Hepatocyte (in vitro differentiated cells): ENCODE measurements at regions not wholly inside any gene's neighbourhood (a gene's known extent, or its start where the extent isn't known, plus 50 kb on each side); places are given as distances from the start of the nearest gene placed in this dataset.

Experiments used
- DNase-seq: peaks from one replicate; pipeline ENCODE4 v3.0.0-alpha.2; 2016; ENCODE audit warnings: low spot score
- H2AFZ ChIP-seq: fragments of 200-600 bp; sonication (generic); 2 replicates; pipeline ENCODE4 v1.6.0; 2016; ENCODE audit warnings: antibody characterized with exemption, mild to moderate bottlenecking
- H3K27ac ChIP-seq: fragments of 200-600 bp; sonication (generic); 2 replicates; pipeline ENCODE4 v1.5.1; 2016; ENCODE audit warnings: mild to moderate bottlenecking
- H3K27me3 ChIP-seq: fragments of 200-600 bp; sonication (generic); 2 replicates; pipeline ENCODE4 v1.6.1; 2016
- H3K36me3 ChIP-seq: fragments of 200-600 bp; sonication (generic); replicated peaks from 2 replicates; pipeline ENCODE4 v1.5.1; 2016; ENCODE audit warnings: low read depth; ENCODE audit not compliant: insufficient read depth
- H3K4me1 ChIP-seq: fragments of 200-600 bp; sonication (generic); 2 replicates; pipeline ENCODE4 v1.5.1; 2016; ENCODE audit warnings: mild to moderate bottlenecking, moderate library complexity; ENCODE audit not compliant: insufficient read depth
- H3K4me2 ChIP-seq: fragments of 200-600 bp; sonication (generic); 2 replicates; pipeline ENCODE4 v1.6.0; 2016
- H3K4me3 ChIP-seq: fragments of 200-600 bp; sonication (generic); 2 replicates; pipeline ENCODE4 v1.5.1; 2016; ENCODE audit warnings: mild to moderate bottlenecking
- H3K79me2 ChIP-seq: fragments of 200-600 bp; sonication (generic); 2 replicates; pipeline ENCODE4 v1.6.0; 2017; ENCODE audit warnings: mild to moderate bottlenecking
- H3K9me2 ChIP-seq: fragments of 200-600 bp; sonication (generic); replicated peaks from 2 replicates; pipeline ENCODE4 v1.6.0; 2017; ENCODE audit warnings: mild to moderate bottlenecking; ENCODE audit not compliant: insufficient read depth
- H3K9me3 ChIP-seq: fragments of 200-600 bp; sonication (generic); 2 replicates; pipeline ENCODE4 v1.5.1; 2016; ENCODE audit warnings: low read depth, mild to moderate bottlenecking
- H4K20me1 ChIP-seq: fragments of 200-600 bp; sonication (generic); 2 replicates; pipeline ENCODE4 v1.6.0; 2016; ENCODE audit warnings: mild to moderate bottlenecking; ENCODE audit not compliant: insufficient read depth, poor library complexity, severe bottlenecking
- EZH2 ChIP-seq: fragments of 200-600 bp; sonication (generic); IDR thresholded peaks from 2 replicates; pipeline ENCODE4 v1.6.1; 2016; ENCODE audit warnings: antibody characterized with exemption, mild to moderate bottlenecking, borderline replicate concordance
- EZH2phosphoT487 ChIP-seq: fragments of 200-600 bp; sonication (generic); IDR thresholded peaks from one replicate; pipeline ENCODE4 v1.6.1; 2018; ENCODE audit warnings: antibody characterized with exemption, mild to moderate bottlenecking, low read depth, moderate library complexity; ENCODE audit not compliant: unreplicated experiment, severe bottlenecking
- WGBS: methylation state at CpG from one replicate; pipeline ENCODE4 v1.1.6; 2016; ENCODE audit warnings: low lambda C conversion rate; ENCODE audit errors: missing lambda C conversion rate; 5-methylcytosine and 5-hydroxymethylcytosine counted together
- TF ChIP-seq, protein P1 (sequence below): fragments of 200-600 bp; sonication (generic); IDR thresholded peaks from 2 replicates; pipeline ENCODE4 v1.5.1; 2016; ENCODE audit warnings: antibody characterized with exemption, mild to moderate bottlenecking; ENCODE audit not compliant: poor library complexity

DNA sequence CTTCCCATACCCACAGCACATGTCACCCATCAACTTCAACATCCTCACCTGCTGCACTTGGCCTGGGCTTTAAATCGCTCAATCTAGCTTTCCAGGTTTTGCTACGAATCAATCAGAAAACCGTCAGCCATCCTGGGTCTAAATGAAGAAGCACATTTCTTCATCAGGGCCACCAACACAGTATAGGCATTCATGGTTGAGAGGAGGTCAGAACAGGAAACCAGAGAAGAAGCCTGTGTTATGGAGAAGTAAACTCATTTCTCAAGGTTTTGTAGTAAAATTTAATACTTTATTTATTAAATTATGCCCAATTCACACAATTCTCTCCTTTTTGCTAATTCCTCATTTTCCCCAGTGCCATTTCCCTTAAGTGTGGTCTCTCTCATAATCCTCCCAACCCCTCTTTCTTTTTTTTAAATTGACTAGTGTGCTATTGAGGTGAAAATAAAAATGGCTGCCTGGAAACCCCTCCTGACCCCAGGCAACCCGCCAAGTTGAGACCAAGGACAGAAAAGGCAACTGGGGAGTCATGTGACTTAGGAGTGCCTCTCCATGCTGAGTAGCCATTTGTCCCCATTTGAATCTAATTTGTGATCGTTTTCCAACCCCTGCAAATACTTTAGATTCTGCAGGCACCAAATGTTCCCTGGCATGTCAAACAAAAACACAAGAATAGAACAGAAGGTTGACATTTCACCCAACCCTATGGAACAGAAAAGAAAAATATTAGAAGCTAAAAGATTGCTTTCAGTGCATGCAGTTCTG, 181.1 kb upstream of the NAMPT start:
- TF ChIP-seq EZH2 (no peak), EZH2phosphoT487 (no peak)
- TF ChIP-seq, protein P1, sequence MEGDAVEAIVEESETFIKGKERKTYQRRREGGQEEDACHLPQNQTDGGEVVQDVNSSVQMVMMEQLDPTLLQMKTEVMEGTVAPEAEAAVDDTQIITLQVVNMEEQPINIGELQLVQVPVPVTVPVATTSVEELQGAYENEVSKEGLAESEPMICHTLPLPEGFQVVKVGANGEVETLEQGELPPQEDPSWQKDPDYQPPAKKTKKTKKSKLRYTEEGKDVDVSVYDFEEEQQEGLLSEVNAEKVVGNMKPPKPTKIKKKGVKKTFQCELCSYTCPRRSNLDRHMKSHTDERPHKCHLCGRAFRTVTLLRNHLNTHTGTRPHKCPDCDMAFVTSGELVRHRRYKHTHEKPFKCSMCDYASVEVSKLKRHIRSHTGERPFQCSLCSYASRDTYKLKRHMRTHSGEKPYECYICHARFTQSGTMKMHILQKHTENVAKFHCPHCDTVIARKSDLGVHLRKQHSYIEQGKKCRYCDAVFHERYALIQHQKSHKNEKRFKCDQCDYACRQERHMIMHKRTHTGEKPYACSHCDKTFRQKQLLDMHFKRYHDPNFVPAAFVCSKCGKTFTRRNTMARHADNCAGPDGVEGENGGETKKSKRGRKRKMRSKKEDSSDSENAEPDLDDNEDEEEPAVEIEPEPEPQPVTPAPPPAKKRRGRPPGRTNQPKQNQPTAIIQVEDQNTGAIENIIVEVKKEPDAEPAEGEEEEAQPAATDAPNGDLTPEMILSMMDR = no peak
- Histone ChIP-seq H3K4me3 (no peak overlapping the region), H3K4me2 (no peak overlapping the region), H3K4me1 (no peaks in the 10 kb centered on the region), H3K27me3 (no peaks in the 10 kb centered on the region), H3K79me2 (no peaks in the 10 kb centered on the region), H3K27ac (no peak overlapping the region), H3K36me3 (no peaks in the 10 kb centered on the region), H4K20me1 (no peaks in the 10 kb centered on the region), H3K9me3 (no peaks in the 10 kb centered on the region), H3K9me2 (no peaks in the 10 kb centered on the region), H2AFZ (no peak overlapping the region)
- no peak for DNase-seq
- WGBS = 93% methylated on average over 5 of the region's 5 CpGs

DNA sequence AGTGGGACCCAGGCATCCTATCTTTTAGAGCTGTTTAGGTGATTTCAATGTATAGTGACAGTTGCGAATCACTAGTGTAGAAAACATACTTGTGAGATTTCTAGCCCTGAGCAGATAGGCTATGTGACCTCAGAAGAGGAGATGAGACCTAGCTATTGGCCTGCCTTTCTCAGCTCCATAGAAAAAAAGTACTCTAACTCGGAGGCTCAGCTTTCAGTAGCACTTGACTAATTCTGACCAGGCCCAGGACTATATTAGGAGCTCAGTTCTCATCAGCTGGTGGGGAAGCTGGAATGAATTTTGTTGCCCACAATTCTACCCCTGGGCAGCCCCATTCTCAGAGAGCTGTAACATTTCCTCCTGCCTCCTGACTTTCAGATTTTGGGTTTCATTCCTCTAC, 179.9 kb upstream of the NAMPT start:
- no peak overlapping the region for H3K4me3 ChIP-seq
- 88% methylated on average over 2 of the region's 2 CpGs for WGBS
- no peak overlapping the region for H2AFZ ChIP-seq
- no peaks in the 10 kb centered on the region for H3K9me2 ChIP-seq
- no peak overlapping the region for H3K4me2 ChIP-seq
- no peaks in the 10 kb centered on the region for H3K4me1 ChIP-seq
- H3K27me3 ChIP-seq = no peaks in the 10 kb centered on the region
- H3K27ac ChIP-seq = no peak overlapping the region
- DNase-seq = no peak
- TF ChIP-seq EZH2phosphoT487 (no peak), EZH2 (no peak)
- TF ChIP-seq, protein P1 = no peak
- no peaks in the 10 kb centered on the region for H3K36me3 ChIP-seq
- H3K79me2 ChIP-seq = no peaks in the 10 kb centered on the region
- no peaks in the 10 kb centered on the region for H4K20me1 ChIP-seq
- H3K9me3 ChIP-seq = no peaks in the 10 kb centered on the region

DNA sequence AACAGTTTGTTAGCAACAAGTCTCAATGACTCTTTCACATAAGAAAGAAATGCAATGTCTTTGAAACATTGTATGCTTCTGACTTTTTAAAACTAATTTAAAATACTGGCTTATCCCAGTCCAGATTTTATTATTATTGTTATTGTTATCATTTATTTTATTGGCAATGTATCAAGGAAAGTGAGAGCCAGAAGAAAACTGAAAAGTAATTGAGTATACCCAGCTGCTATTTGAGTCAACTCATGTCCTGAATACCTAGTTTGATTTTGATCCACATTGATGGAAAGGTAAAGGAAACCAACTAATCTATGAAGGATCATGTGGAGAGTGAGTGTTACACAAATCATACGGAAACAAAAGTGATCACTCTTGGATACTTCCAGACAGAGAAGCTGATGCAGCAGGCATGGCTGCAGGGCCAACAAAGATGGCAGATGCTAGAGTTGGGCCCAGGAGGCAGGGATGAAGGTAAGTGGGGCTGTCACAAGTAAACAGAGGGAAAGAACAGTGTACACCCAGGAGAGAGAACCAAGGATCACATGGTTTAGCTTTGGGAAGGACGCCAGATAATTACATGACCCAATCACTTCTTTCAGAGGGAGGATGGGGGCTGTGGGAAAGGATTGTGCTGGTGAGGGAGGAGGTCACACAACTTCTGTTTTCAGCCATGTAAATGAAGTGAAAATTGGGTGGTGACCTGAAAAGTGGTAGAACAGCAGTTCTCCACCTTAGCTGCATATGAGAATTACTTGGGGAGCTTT, 179.2 kb upstream of the NAMPT start:
- TF ChIP-seq EZH2 (no peak), EZH2phosphoT487 (no peak)
- TF ChIP-seq, protein P1 = no peak
- Histone ChIP-seq H3K9me3 (no peaks in the 10 kb centered on the region), H3K4me2 (no peak overlapping the region), H3K4me1 (no peaks in the 10 kb centered on the region), H4K20me1 (no peaks in the 10 kb centered on the region), H3K4me3 (no peak overlapping the region), H2AFZ (no peak overlapping the region), H3K79me2 (no peaks in the 10 kb centered on the region), H3K27me3 (no peaks in the 10 kb centered on the region), H3K9me2 (no peaks in the 10 kb centered on the region), H3K27ac (no peak overlapping the region), H3K36me3 (no peaks in the 10 kb centered on the region)
- DNase-seq = no peak
- 89% methylated on average over 2 of the region's 2 CpGs for WGBS
